Thyroid gland (tissue), 4 donors: ENCODE measurements at regions not wholly inside any gene's neighbourhood (a gene's known extent, or its start where the extent isn't known, plus 50 kb on each side); places are given as distances from the start of the nearest gene placed in this dataset.

Experiments
- DNase-seq, 2 donors: peaks; one replicate each; pipeline ENCODE4 v3.0.0-alpha.2; 2019
- H3K27ac ChIP-seq, 3 donors: fragments of 200-600 bp; sonication (generic); 1 replicate in 2 of 3; 2 replicates in 1 of 3; pipeline ENCODE4 v1.5.1; 2016 to 2019; ENCODE audit warnings: mild to moderate bottlenecking in 1 of 3, moderate library complexity in 1 of 3
- H3K27me3 ChIP-seq: fragments of 200-600 bp; sonication (generic); one replicate; pipeline ENCODE4 v1.5.1; 2019
- H3K36me3 ChIP-seq, 2 donors: fragments of 200-600 bp; sonication (generic); one replicate each; pipeline ENCODE4 v1.5.1; 2016 to 2019
- H3K4me1 ChIP-seq, 2 donors: fragments of 200-600 bp; sonication (generic); one replicate each; pipeline ENCODE4 v1.5.1; 2017 to 2019
- H3K4me3 ChIP-seq, 3 donors: fragments of 200-600 bp; sonication (generic); replicated peaks in 1 of 3; 1 replicate in 2 of 3; 2 replicates in 1 of 3; pipeline ENCODE4 v1.5.1; 2016; ENCODE audit warnings: mild to moderate bottlenecking in 1 of 3
- H3K9me3 ChIP-seq: fragments of 200-600 bp; sonication (generic); one replicate; pipeline ENCODE4 v1.5.1; 2017
- CTCF ChIP-seq, 6 experiments: fragments of 200-600 bp in 3 of 6; fragments of 450-650 bp in 3 of 6; sonication (generic) in 3 of 6; IDR thresholded peaks; one replicate each; pipeline ENCODE4 v1.5.1; 2016 to 2019; ENCODE audit warnings: antibody characterized with exemption in 6 of 6, mild to moderate bottlenecking in 2 of 6, inconsistent platforms in 1 of 6, moderate library complexity in 1 of 6
- POLR2A ChIP-seq, 2 donors: fragments of 450-650 bp; IDR thresholded peaks; one replicate each; pipeline ENCODE4 v1.6.1; 2017; ENCODE audit warnings: antibody characterized with exemption in 2 of 2, mild to moderate bottlenecking in 2 of 2, moderate library complexity in 1 of 2
- WGBS, 2 donors: methylation state at CpG; one replicate each; pipeline ENCODE4 v1.1.5; 2017; 5-methylcytosine and 5-hydroxymethylcytosine counted together
- intact Hi-C: fragments of 100-400 bp; cut with DNase I; formaldehyde crosslinking; loops from one replicate; pipeline ENCODE4 v1.15.1; 2023

- Histone ChIP-seq H3K27me3 (no peaks in the 10 kb centered on the region), H3K9me3 (no peaks in the 10 kb centered on the region), H3K4me1 (no peaks in the 10 kb centered on the region), H3K27ac (no peak overlapping the region), H3K36me3 (no peaks in the 10 kb centered on the region), H3K4me3 (no peak overlapping the region)
- WGBS, 2 donors, result 70 to 71% methylated on average over 2 of the region's 2 CpGs
- intact Hi-C loops, result no loop called here
- TF ChIP-seq CTCF (IDR thresholded peaks at IDR 0.05) (no peak), POLR2A (IDR thresholded peaks at IDR 0.05) (no peak)
- no peak for DNase-seq
These were observed 225.7 kb downstream of the ARL6IP6 start for GRCh38 chr2:152944099-152944498.

- TF ChIP-seq POLR2A (IDR thresholded peaks at IDR 0.05) (no peak), CTCF (IDR thresholded peaks at IDR 0.05) (no peak)
These were observed 224.6 kb downstream of the ARL6IP6 start for GRCh38 chr2:152942940-152943440.

GRCh38 chr2:152930501-152930900 lies 212.1 kb downstream of the ARL6IP6 start:
- no peak for DNase-seq
- H3K36me3 ChIP-seq, result no peaks in the 10 kb centered on the region
- H3K9me3 ChIP-seq, result no peaks in the 10 kb centered on the region
- intact Hi-C loops, result no loop called here
- H3K27me3 ChIP-seq, result no peaks in the 10 kb centered on the region
- TF ChIP-seq CTCF (IDR thresholded peaks at IDR 0.05) (no peak), POLR2A (IDR thresholded peaks at IDR 0.05) (no peak)
- 80 to 86% methylated on average over 2 of the region's 2 CpGs for WGBS, 2 donors
- no peak overlapping the region for H3K4me3 ChIP-seq
- H3K27ac ChIP-seq, result no peak overlapping the region
- no peaks in the 10 kb centered on the region for H3K4me1 ChIP-seq

More at GRCh38 chr2:152942940-152943440, 224.6 kb downstream of the ARL6IP6 start:
- WGBS, 2 donors, result 49 to 65% methylated on average over 3 of the region's 3 CpGs
- intact Hi-C loops, result no loop called here
- no peaks in the 10 kb centered on the region for H3K36me3 ChIP-seq
- no peak overlapping the region for H3K27ac ChIP-seq
- DNase-seq, result no peak
- no peaks in the 10 kb centered on the region for H3K9me3 ChIP-seq
- no peaks in the 10 kb centered on the region for H3K27me3 ChIP-seq
- no peaks in the 10 kb centered on the region for H3K4me1 ChIP-seq
- no peak overlapping the region for H3K4me3 ChIP-seq

- Histone ChIP-seq H3K4me1 (no peaks in the 10 kb centered on the region), H3K9me3 (no peaks in the 10 kb centered on the region), H3K4me3 (no peak overlapping the region), H3K27ac (no peak overlapping the region), H3K36me3 (no peaks in the 10 kb centered on the region), H3K27me3 (no peaks in the 10 kb centered on the region)
- intact Hi-C loops, result no loop called here
- 93 to 96% methylated on average over 3 of the region's 3 CpGs for WGBS, 2 donors
- TF ChIP-seq CTCF (IDR thresholded peaks at IDR 0.05) (no peak), POLR2A (IDR thresholded peaks at IDR 0.05) (no peak)
- DNase-seq, result no peak
These were observed 211.2 kb downstream of the ARL6IP6 start for GRCh38 chr2:152929628-152930027.

- intact Hi-C loops, result no loop called here
These were observed 207.4 kb downstream of the ARL6IP6 start for GRCh38 chr2:152925547-152926448.

More at GRCh38 chr2:152925547-152926448, 207.4 kb downstream of the ARL6IP6 start:
- Histone ChIP-seq H3K27ac (no peak overlapping the region), H3K4me1 (no peaks in the 10 kb centered on the region), H3K4me3 (no peak overlapping the region), H3K9me3 (no peaks in the 10 kb centered on the region), H3K36me3 (no peaks in the 10 kb centered on the region), H3K27me3 (no peaks in the 10 kb centered on the region)
- WGBS, 2 donors, result 36 to 41% methylated on average over 11 of the region's 11 CpGs
- no peak for TF ChIP-seq POLR2A (IDR thresholded peaks at IDR 0.05)
- peak; percentile 19 to 58 (median 52) for TF ChIP-seq CTCF (IDR thresholded peaks at IDR 0.05)
- peak; percentile 41 to 63 for DNase-seq
